NCI-H748 (cell line): ENCODE measurements at regions not wholly inside any gene's neighbourhood (a gene's known extent, or its start where the extent isn't known, plus 50 kb on each side); places are given as distances from the start of the nearest gene placed in this dataset.

Source experiments
- DNase-seq: peaks from one replicate; lab custom pipeline; 2025; ENCODE audit not compliant: unreplicated experiment; lab: John Stamatoyannopoulos, UW

DNA sequence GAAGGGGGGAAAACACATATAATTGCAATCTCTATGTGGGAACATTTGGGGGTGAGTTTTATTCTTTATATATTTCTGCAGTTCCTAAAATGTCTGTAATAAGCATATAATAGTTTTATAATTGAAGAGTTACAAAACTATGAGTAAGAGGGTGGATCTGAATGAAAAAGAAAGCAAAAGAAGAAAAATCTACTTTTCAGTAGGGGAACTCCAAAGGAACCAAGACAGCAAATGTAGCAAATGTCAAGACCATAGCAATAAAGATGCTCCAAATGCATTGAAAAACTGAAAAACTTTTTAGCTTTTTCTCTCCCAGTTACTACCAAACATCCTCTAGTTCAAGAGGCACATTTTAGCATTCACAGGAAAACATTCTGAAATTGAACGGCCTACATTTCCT, 434.8 kb downstream of the LMO4 start:
- no peak for DNase-seq

DNA sequence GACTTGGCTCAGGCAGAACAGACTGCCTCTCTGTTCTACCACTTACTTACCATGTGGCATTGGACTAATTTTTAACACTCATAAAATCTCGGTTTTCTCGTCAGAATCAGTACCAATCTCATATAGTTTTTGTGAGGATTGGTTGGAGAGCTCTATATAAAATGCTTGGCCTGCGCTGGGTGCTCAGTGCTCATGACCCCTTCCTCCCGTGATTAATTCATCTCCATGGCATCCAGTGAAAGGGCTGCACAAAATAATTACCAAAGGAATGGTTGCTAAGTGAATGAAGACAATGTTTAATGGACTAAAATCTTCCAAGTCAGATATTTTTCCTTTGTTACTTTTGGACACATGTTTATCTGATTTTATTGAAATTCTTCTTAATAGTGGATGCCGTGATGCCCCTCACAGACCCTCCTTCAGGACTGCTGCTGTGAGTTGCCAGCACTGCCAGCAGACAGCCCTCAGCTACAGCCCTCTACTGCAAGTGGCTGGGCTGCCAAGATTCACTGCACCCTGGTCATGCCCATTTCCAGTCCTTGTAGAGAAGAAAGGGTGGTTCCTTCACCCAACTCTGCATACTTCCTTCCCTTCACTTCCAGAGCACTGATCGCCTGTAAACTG, 436.5 kb downstream of the LMO4 start:
- DNase-seq, result no peak

- DNase-seq, result no peak
Measured at GRCh38 chr1:87765681-87766070, 437.0 kb downstream of the LMO4 start.

- no peak for DNase-seq
Measured at GRCh38 chr1:87766737-87767136, 438.1 kb downstream of the LMO4 start.

GRCh38 chr1:87778896-87779295, 450.2 kb downstream of the LMO4 start:
- DNase-seq, result no peak

- DNase-seq, result no peak
Measured at GRCh38 chr1:87781554-87781953, 452.9 kb downstream of the LMO4 start.

- no peak for DNase-seq
Measured at GRCh38 chr1:87783315-87783714, 454.6 kb downstream of the LMO4 start.

DNA sequence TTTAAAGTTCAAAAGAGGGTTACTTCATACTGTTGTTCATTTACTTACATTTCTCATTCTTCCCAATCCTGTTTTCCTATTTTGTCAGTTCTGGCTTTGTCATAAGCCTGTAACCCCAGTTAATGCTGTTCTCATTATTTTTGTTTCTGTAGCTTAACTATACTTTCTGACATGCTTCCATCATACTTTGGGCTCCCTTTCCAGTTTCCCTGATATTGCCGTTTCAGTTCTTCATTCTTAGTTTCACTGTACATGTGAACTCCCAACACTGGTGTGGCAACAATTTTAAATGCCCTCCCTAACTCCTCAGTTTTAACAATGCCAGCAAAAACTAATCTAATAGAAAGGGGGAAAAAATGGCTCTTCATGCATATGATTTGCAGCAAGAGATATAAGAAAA, 456.7 kb downstream of the LMO4 start:
- no peak for DNase-seq

- DNase-seq, result no peak
Measured at GRCh38 chr1:87786229-87786628, 457.5 kb downstream of the LMO4 start.

DNA sequence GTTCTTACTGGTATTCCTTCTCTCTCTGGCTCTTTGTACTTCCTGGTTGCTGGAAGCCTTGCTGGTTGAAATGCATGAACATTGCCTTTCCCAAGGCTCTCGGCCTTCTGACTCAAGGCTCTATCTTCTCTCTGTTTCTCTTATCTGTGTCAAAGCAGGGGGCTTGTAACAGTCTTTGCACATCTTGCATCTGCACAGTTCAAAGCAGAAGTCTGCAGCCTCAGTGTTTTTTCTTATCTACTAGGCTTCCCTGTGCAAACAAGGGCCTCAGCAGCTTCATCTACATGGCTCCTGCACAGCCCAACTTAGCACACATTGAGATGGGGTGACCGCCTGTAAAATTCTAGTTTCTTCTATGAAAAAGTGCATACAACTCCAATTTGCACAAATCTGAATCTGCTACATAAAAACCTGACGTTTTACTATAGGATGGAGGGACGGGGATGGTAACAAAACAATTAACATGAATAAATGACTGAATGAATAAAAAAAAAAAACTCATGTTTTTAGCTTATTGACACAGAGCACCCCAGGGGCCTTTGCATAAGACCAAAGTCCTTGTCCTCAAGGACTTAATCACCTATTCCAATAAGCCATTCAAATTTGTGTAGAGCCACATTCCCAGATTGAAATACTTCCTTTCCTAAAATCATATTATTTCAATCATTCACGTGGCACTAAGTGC, 458.3 kb downstream of the LMO4 start:
- DNase-seq, result no peak

DNA sequence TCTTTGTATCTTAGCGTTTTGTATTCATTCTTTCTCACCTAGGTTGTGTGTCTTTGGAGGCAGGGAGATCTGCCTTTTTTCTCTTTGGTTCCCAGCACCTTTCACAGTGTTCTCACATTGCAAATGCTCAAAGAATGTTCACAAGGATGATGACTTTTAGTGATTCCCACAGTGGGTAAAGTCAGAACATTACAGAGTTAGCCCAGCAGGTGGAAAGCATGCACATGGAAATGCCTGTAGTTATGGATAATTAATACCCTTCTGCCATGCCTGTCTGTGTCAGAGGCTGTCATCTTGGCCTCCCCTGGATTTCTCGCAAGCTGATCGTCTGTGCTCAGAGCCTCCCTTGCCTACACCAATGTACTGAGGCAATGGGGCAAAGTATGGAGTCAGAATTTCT, 458.9 kb downstream of the LMO4 start:
- no peak for DNase-seq

DNA sequence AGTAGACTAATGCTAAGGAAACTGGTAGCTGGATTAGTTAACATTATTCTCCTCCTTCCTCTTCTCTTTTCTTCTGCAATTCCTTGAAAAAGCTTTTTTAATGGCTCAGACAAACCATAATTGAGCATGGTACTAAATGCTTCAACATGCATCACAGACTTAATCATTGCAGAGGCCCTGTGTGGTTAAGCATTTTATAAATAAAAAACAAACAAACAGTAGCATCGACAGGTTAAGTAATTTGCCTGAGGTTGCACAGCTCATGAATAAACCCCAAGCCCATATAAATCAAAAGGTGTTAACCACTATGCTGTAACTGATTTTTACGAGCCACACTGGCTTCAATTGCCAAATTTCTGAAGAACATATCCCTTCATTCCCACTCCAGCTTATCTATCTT, 462.1 kb downstream of the LMO4 start:
- DNase-seq, result no peak

- DNase-seq, result no peak
Measured at GRCh38 chr1:87791931-87792740, 463.5 kb downstream of the LMO4 start.

GRCh38 chr1:87794788-87795614, 466.3 kb downstream of the LMO4 start:
- no peak for DNase-seq

DNA sequence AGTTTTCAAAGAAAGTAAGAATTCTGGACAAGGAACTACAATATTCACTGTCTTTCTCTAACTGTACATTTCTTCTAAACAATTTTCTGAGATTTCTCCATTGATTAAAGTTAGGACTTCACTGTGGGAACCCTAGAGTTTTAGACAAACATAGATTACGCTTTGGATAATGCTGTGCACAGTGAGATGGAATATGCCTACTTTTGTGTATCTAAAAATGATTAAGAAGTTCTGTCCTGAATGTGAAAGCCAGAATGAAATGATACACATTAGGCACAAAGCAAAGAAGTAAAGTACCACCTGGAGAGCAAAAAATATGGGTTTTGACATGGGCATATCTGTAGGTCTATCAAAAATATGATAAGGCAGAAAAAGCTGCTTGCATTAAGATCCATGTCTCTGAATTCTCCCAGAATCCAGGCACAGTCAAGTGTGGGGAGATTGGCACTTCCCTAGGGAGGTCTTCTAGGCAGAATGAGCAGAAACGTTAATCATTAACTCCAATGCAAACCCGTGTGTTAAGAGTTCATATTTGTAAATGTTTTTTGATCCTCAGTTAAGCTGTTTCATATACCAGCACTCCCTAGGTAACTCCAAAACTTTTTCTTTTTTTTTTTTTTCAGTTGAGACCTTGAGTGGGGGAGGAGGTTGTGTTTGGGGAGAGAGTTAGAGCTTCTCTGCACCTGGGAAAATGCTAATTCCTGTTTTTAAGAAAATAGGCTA, 467.1 kb downstream of the LMO4 start:
- DNase-seq, result no peak

DNA sequence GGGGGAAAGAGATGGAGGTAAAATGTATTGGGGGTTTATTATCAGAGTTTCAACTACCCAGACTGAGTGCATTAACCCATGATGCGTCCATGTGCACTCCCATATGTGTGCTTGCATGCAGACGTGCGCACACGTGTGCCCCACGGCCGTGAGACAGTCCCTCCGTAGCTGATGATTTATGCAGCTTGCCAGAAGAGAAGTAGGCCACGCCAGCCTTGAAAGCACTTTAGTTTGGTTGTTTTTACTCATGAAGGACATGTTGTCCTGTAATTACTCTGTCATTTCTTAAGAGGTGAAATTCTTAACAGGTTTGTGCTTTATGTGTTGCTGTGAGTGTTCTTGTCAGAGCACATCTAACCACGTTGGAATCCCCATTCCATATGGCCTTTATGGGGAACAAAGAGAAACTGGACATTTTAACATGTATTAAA, 467.8 kb downstream of the LMO4 start:
- DNase-seq, result no peak

GRCh38 chr1:87799451-87799850, 470.8 kb downstream of the LMO4 start:
- DNase-seq, result no peak

- no peak for DNase-seq
Measured at GRCh38 chr1:87800006-87800405, 471.3 kb downstream of the LMO4 start.

GRCh38 chr1:87803375-87803774, 474.7 kb downstream of the LMO4 start:
- no peak for DNase-seq

DNA sequence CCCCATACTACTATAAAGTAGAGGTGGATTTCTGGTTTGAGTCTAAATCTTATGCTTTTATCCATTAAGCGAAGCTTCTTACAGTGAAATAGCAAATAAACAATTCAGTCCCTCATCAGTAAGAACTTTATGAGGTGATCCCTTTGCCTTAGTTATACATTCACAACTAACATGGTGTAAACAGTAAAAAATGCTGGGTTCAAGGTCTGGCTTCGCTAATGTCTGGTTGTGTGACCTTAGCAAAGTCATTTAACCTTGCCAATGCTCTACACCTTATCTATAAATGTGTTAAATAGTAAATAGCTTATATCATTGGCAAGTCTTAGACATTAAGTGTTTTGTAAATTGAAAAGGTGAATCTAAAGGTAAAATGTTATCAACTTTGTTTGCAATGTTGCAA, 475.4 kb downstream of the LMO4 start:
- no peak for DNase-seq
